ENCODE measurements at regions not wholly inside any gene's neighbourhood (a gene's known extent, or its start where the extent isn't known, plus 50 kb on each side); places are given as distances from the start of the nearest gene placed in this dataset.

DNA sequence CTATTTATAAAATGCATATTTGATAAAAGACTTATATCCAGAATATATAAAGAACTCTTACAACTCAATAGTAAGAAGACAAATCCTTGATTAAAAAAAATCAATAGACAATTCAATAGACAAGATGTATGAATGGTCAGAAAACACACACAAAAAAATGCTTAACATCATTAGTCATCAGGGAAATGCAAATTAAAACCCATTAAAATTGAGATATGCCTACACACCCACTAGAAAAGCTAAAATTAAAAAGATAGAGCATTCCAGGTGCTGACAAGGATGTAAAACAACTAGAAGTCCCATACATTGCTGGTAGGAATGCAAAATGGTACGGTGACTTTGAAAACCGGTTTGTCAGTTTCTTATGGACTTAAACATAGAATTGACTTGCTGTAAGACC is 127.1 kb downstream of the TFAP2B start:
- DNase-seq (no peak), ATAC-seq (no peak)
- H3K36me3 ChIP-seq, result no peaks in the 10 kb centered on the region
- H3K4me3 ChIP-seq, result no peak overlapping the region
- H3K9me3 ChIP-seq, result no peaks in the 10 kb centered on the region
- no peaks in the 10 kb centered on the region for H3K27me3 ChIP-seq
- WGBS, 4 donors, result 91 to 95% (median 93%) methylated on average over 2 of the region's 2 CpGs
- H3K4me1 ChIP-seq, result no peaks in the 10 kb centered on the region
- no peak for TF ChIP-seq POLR2A (IDR thresholded peaks at IDR 0.05)
- TF ChIP-seq, protein P1, sequence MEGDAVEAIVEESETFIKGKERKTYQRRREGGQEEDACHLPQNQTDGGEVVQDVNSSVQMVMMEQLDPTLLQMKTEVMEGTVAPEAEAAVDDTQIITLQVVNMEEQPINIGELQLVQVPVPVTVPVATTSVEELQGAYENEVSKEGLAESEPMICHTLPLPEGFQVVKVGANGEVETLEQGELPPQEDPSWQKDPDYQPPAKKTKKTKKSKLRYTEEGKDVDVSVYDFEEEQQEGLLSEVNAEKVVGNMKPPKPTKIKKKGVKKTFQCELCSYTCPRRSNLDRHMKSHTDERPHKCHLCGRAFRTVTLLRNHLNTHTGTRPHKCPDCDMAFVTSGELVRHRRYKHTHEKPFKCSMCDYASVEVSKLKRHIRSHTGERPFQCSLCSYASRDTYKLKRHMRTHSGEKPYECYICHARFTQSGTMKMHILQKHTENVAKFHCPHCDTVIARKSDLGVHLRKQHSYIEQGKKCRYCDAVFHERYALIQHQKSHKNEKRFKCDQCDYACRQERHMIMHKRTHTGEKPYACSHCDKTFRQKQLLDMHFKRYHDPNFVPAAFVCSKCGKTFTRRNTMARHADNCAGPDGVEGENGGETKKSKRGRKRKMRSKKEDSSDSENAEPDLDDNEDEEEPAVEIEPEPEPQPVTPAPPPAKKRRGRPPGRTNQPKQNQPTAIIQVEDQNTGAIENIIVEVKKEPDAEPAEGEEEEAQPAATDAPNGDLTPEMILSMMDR (IDR thresholded peaks at IDR 0.05), result no peak
- intact Hi-C loops (cut with DNase I), result no loop called here
- H3K27ac ChIP-seq, result no peak overlapping the region

DNA sequence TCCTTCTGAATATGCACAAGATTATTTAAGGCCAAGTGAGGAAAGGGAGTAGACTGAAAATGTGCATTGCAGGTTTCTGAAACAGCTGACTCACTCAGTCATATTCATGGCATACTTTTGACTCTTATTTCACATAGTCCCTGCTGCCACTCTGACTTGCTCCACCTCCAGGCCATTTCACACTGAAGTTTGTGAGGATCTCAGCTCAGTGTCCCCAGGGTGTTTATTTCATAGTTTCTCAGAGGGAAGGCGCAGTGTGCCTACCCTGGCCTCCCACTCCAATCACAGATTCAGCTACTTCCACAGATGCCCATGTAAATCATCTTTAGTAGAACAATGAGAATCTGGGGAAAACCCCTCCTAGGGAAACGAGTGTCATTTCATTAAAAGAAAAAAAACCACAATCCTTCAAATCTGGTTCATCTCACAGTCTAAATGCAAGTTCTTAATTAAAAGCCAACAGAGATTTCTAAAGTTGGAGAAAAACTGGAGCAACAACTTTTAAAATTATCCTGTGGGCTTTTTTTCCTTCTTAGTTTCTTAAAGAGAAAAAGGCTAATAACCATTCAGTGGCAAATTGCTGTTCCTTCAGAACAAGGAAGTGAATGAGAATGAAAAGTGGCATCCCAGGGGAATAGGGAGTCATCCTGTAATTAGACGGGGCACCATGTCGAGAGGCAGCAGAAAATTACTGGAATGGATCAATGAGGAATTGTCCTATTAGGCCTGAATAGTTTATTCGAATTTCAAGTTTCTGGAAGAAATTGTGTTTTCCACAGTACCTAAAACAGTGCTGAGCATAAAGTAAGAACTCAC is 133.6 kb downstream of the TFAP2B start:
- 49 to 63% (median 53%) methylated on average over 5 of the region's 5 CpGs for WGBS, 4 donors
- no peak for ATAC-seq
- intact Hi-C loops (cut with DNase I), result no loop called here
- Histone ChIP-seq H3K4me3 (no peak overlapping the region), H3K27me3 (no peaks in the 10 kb centered on the region), H3K4me1 (no peaks in the 10 kb centered on the region), H3K36me3 (no peaks in the 10 kb centered on the region), H3K27ac (no peak overlapping the region), H3K9me3 (no peaks in the 10 kb centered on the region)
- TF ChIP-seq POLR2A (IDR thresholded peaks at IDR 0.05), result no peak
- TF ChIP-seq, protein P1 (IDR thresholded peaks at IDR 0.05), result no peak
- no peak for DNase-seq

DNA sequence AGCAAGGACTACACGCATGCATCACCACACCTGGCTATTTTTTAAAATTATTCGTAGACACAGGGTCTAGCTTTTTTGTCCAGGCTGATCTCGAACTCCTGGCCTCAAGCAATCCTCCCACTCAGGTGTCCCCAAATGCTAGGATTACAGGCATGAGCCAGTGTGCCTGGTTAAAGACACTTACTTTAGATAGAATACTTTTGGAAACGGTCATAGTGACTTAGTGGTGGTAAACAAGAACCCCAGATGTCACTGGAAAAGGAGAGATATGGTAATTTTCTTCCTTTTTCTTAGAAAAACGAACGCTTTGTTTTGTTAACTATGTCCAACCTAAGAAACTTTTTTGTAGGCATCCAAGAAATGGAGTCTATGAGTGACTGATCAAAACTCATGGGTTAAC is 137.3 kb downstream of the TFAP2B start:
- 79 to 82% (median 81%) methylated on average over 6 of the region's 6 CpGs for WGBS, 4 donors
- intact Hi-C loops (cut with DNase I), result no loop called here
- Histone ChIP-seq H3K27ac (no peak overlapping the region), H3K4me1 (no peaks in the 10 kb centered on the region), H3K4me3 (no peak overlapping the region), H3K36me3 (no peaks in the 10 kb centered on the region), H3K27me3 (no peaks in the 10 kb centered on the region), H3K9me3 (no peaks in the 10 kb centered on the region)
- TF ChIP-seq POLR2A (IDR thresholded peaks at IDR 0.05), result no peak
- TF ChIP-seq, protein P1 (IDR thresholded peaks at IDR 0.05), result no peak
- DNase-seq (no peak), ATAC-seq (no peak)

DNA sequence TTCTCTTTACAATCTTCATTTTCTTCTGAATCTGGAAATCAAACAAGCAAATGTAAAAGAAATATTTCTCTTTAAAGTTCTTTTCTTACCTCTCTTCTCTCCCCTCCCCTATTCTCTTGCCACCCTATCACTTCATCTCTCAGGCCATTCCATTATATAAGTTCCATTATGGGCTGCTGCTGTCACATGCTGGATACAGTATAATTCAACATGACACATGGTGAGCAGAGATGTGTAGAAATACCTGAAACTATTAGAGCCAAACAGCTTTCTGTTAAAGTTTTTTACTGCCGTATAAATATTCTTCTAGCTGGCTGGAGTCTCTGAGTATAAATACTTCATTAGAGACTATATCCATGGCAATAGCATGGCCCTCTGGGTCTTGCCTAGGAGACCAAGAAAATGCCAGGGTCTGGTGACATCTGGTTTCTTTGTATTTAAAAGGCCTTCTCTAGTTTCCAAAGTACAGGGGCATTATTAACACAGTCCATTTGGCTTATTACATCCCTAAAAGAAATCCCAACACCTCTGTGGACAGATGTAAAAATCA is 139.6 kb downstream of the TFAP2B start:
- 91 to 100% (median 94%) methylated on average over 1 of the region's 1 CpG for WGBS, 4 donors
- Histone ChIP-seq H3K27me3 (no peaks in the 10 kb centered on the region), H3K4me1 (no peaks in the 10 kb centered on the region), H3K4me3 (no peak overlapping the region), H3K27ac (no peak overlapping the region), H3K9me3 (no peaks in the 10 kb centered on the region), H3K36me3 (no peaks in the 10 kb centered on the region)
- TF ChIP-seq, protein P1 (IDR thresholded peaks at IDR 0.05), result no peak
- TF ChIP-seq POLR2A (IDR thresholded peaks at IDR 0.05), result no peak
- no peak for DNase-seq
- intact Hi-C loops (cut with DNase I), result no loop called here
- ATAC-seq, result no peak

All from heart left ventricle (tissue), 16 donors.